ENCODE measurements at regions not wholly inside any gene's neighbourhood (a gene's known extent, or its start where the extent isn't known, plus 50 kb on each side); places are given as distances from the start of the nearest gene placed in this dataset.

DNA sequence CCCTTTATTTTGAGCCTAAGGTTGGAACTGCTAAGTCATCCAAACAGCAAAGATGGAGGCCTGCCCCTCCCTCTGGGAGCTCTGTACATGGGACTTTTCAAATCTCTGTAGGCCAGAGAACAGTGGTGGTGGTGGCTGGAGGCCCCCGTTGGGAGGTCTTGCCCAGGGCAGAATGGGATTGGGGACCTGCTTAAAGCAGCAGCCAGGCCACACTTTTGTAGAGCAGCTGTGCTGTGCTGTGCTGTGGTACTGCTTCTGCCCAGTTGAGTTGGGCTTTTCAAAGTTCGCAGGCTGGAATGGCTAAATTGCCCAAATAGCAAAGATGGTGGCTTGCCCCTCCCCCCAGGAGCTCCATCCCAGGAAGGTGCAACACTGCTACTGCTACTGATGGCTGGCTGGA, 147.5 kb upstream of the TACR3 start:
- DNase-seq (ENCODE audit: low read depth, low spot score) = peak; percentile 1

- no peak for DNase-seq (ENCODE audit: low read depth, low spot score)
Observed at GRCh38 chr4:103853627-103854026, 133.8 kb upstream of the TACR3 start.

- DNase-seq (ENCODE audit: low read depth, low spot score) = no peak
Observed at GRCh38 chr4:103853146-103853545, 133.4 kb upstream of the TACR3 start.

GRCh38 chr4:103845075-103845474, 125.3 kb upstream of the TACR3 start:
- no peak for DNase-seq (ENCODE audit: low read depth, low spot score)

GRCh38 chr4:103842637-103843239, 123.0 kb upstream of the TACR3 start:
- DNase-seq (ENCODE audit: low read depth, low spot score) = no peak

DNA sequence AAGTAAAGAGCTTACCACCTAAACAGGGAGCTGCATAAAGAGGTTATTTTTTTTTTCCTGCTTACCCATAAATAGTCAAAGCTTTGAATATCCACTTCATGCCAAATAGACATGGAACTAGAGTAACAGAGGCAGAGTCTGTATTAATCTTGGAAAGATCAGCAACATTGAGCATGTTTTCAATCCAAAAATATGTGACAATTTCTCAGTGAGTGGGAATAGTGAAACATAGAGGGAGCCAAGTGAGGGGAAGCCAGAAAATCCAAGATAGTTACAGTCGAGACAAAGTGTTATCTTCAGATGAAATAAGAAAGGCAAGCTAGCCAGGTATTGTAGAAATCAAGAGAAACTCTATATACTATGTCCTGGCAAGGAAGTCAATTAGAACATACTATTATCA, 122.3 kb upstream of the TACR3 start:
- no peak for DNase-seq (ENCODE audit: low read depth, low spot score)

- DNase-seq (ENCODE audit: low read depth, low spot score) = peak; percentile 19
Observed at GRCh38 chr4:103810308-103810707, 90.5 kb upstream of the TACR3 start.

DNA sequence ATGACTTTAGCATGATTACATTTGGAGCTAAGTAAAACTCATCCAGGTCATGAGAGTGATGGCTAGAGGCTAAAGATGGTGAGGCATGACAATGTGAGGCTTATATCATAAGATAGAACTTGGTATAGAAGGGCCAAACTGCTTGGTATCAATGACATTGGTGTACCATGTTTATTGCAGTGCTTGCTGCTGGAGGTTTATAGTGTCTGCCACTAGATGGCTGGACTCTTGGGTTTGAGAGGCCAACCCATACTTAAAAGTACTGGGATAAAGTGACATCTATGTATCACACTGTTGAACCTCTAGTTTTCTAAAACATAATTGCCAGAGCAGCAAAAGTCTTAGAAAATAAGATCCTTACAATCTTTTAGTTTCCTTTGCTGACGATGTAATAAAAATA, 83.0 kb upstream of the TACR3 start:
- DNase-seq (ENCODE audit: low read depth, low spot score) = no peak

GRCh38 chr4:103787057-103787456, 67.3 kb upstream of the TACR3 start:
- no peak for DNase-seq (ENCODE audit: low read depth, low spot score)

- no peak for DNase-seq (ENCODE audit: low read depth, low spot score)
Observed at GRCh38 chr4:103786593-103786992, 66.8 kb upstream of the TACR3 start.

DNA sequence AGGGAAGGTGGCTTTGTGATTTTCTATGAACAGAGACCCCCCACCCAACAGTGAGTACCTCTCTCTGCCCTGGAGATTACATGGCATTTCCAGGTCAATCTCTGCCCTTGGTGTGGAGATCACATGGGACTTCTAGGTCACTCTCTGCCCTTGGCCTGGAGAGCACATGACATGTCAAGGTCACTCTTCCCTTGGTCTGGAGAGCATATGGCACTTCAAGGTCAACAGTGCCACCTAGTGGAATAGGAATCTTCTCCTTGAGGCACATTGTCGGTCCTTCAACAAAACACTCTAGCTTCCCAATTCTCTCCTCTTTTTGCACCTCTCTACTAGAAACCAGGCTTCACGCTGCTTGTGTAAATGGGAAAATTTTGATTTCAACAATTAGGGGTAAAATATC, 66.2 kb upstream of the TACR3 start:
- peak; percentile 59 for DNase-seq (ENCODE audit: low read depth, low spot score)

DNA sequence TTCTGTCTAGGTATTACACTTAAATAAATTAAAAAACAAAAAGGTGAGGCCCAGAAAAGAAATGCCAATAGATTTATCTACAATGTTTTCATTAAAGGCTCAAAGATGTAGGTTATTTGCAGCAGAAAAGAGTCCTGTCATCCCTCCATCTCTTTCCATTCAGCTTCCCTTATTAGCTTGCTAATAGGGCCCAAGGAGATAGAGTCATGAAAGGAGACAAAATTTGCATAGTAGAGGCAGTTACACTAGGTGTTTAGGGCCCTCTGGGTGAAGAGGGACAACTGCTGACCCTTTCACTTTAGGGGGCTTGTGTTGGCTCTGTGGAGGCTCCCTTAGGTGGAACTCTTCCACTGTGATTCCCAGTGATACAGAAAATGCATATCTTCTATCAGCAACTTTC, 58.4 kb upstream of the TACR3 start:
- peak; percentile 9 for DNase-seq (ENCODE audit: low read depth, low spot score)

DNA sequence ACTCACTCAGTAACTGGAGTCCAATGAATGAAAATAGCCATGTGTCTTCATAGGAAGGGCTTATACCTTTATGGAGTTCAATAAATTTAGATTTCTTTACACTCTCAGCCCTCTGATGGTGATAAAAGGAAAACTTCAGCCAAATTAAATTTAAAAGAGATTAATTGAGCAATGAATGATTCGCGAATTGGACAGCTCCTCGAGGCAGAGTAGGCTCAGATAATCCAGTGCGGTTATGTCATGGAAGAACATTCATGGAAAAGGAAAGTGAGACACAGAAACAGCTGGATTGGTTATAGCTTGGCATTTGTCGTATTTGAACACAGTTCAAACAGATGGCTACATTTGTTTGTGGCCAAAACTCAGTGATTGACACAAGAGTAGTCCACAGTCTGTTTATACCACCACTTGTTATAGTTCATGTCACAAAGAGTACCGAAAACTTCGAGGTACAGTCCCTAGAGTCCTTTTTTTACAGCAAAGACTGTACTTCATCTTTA, 54.6 kb upstream of the TACR3 start:
- no peak for DNase-seq (ENCODE audit: low read depth, low spot score)

DNA sequence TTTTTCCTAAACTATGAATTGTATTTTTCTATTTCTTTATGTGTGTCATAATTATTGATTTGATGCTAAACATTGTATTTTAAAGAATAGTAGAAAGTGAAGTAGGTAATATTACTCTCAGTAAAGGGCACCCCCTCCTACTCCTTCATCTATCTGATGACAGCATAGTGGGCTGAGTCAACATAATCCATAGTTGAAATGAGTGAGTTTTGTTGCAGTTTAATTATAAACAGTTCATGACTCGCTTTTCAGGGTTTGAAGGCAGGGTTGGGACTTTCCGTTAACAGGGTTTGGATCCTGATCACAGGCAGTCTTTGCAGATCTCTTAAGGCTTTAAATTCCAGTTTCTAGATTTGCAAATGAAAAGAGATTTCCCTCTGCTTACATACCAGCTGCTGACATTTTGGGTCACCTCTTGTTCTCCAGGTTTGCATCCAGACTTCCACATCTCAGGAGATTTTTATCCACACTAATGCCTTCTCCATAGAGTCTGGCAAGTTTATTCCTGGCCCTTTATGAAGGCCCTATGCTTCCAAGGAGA, 54.0 kb upstream of the TACR3 start:
- no peak for DNase-seq (ENCODE audit: low read depth, low spot score)
